Thyroid gland (tissue), 4 donors: ENCODE measurements at regions not wholly inside any gene's neighbourhood (a gene's known extent, or its start where the extent isn't known, plus 50 kb on each side); places are given as distances from the start of the nearest gene placed in this dataset.
"Not testable (repeated sequence)": the region's sequence is repeated elsewhere in the genome, so short reads cannot be mapped to it uniquely, and the experiment has no call there.

Experiments
- CTCF ChIP-seq, 6 experiments: fragments of 200-600 bp in 3 of 6; fragments of 450-650 bp in 3 of 6; sonication (generic) in 3 of 6; IDR thresholded peaks; one replicate each; pipeline ENCODE4 v1.5.1; 2016 to 2019; ENCODE audit warnings: antibody characterized with exemption in 6 of 6, mild to moderate bottlenecking in 2 of 6, inconsistent platforms in 1 of 6, moderate library complexity in 1 of 6
- POLR2A ChIP-seq, 2 donors: fragments of 450-650 bp; IDR thresholded peaks; one replicate each; pipeline ENCODE4 v1.6.1; 2017; ENCODE audit warnings: antibody characterized with exemption in 2 of 2, mild to moderate bottlenecking in 2 of 2, moderate library complexity in 1 of 2

DNA sequence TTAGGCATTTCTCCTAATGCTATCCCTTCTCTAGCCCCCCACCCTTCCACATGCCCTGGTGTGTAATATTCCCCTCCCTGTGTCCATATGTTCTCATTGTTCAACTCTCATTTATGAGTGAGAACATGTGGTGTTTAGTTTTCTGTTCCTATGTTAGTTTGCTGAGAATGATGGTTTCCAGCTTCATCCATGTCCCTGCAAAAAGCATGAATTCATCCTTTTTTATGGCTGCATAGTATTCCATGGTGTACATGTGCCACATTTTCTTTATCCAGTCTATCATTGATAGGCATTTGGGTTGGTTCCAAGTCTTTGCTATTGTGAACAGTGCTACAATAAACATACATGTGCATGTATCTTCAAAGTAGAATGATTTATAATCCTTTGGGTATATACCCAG lies 161.0 kb upstream of the ZNF644 start:
- TF ChIP-seq CTCF, POLR2A (IDR thresholded peaks at IDR 0.05): not testable (repeated sequence)
